ENCODE measurements at regions not wholly inside any gene's neighbourhood (a gene's known extent, or its start where the extent isn't known, plus 50 kb on each side); places are given as distances from the start of the nearest gene placed in this dataset.
A peak's percentile ranks its signal among the peaks of the same experiment; 100 is the strongest.
"Not testable (repeated sequence)": the region's sequence is repeated elsewhere in the genome, so short reads cannot be mapped to it uniquely, and the experiment has no call there.

- no peaks in the 10 kb centered on the region for H3K9me3 ChIP-seq
- H3K36me3 ChIP-seq, result no peaks in the 10 kb centered on the region
- no peak for TF ChIP-seq Cebpa-rat (IDR thresholded peaks at IDR 0.05)
Observed at GRCh38 chr3:152574461-152575079, 260.4 kb upstream of the P2RY1 start.

GRCh38 chr3:152578769-152579168, 256.2 kb upstream of the P2RY1 start:
- Histone ChIP-seq H3K4me2 (no peak overlapping the region), H3K27ac (no peak overlapping the region), H4K20me1 (no peaks in the 10 kb centered on the region), H3K9ac (no peak overlapping the region), H3K36me3 (no peaks in the 10 kb centered on the region), H3K27me3 (no peaks in the 10 kb centered on the region), H3K9me3 (no peaks in the 10 kb centered on the region), H3K4me3 (no peak overlapping the region), H3K4me1 (peaks cover 9% of the 10 kb centered on the region)
- TF ChIP-seq Cebpa-rat (IDR thresholded peaks at IDR 0.05), result no peak

More at GRCh38 chr3:152574461-152575079, 260.4 kb upstream of the P2RY1 start:
- Histone ChIP-seq H3K27me3 (no peaks in the 10 kb centered on the region), H4K20me1 (no peaks in the 10 kb centered on the region), H3K9ac (no peak overlapping the region), H3K4me1 (no peaks in the 10 kb centered on the region), H3K4me2 (no peak overlapping the region), H3K27ac (no peak overlapping the region), H3K4me3 (no peak overlapping the region)

- Histone ChIP-seq H3K36me3 (no peaks in the 10 kb centered on the region), H3K27ac (no peak overlapping the region), H4K20me1 (no peaks in the 10 kb centered on the region), H3K9me3 (no peaks in the 10 kb centered on the region), H3K27me3 (no peaks in the 10 kb centered on the region), H3K4me1 (peaks cover 9% of the 10 kb centered on the region), H3K4me2 (peak overlapping the region; percentile 3; the same call in 1 of the 2 replicates), H3K4me3 (no peak overlapping the region), H3K9ac (no peak overlapping the region)
- TF ChIP-seq Cebpa-rat (IDR thresholded peaks at IDR 0.05), result no peak
Observed at GRCh38 chr3:152581951-152582350, 253.0 kb upstream of the P2RY1 start.

- Histone ChIP-seq H4K20me1 (no peaks in the 10 kb centered on the region), H3K4me2 (no peak overlapping the region), H3K9ac (no peak overlapping the region), H3K4me1 (peaks cover 9% of the 10 kb centered on the region), H3K9me3 (no peaks in the 10 kb centered on the region), H3K27me3 (no peaks in the 10 kb centered on the region), H3K4me3 (no peak overlapping the region), H3K27ac (no peak overlapping the region), H3K36me3 (no peaks in the 10 kb centered on the region)
- TF ChIP-seq Cebpa-rat (IDR thresholded peaks at IDR 0.05), result no peak
Observed at GRCh38 chr3:152583963-152584362, 251.0 kb upstream of the P2RY1 start.

GRCh38 chr3:152586974-152587373, 248.0 kb upstream of the P2RY1 start:
- H3K4me2 ChIP-seq, result no peak overlapping the region
- no peak overlapping the region for H3K4me3 ChIP-seq
- TF ChIP-seq Cebpa-rat (IDR thresholded peaks at IDR 0.05), result no peak
- H3K27me3 ChIP-seq, result no peaks in the 10 kb centered on the region
- peaks cover 5% of the 10 kb centered on the region for H3K4me1 ChIP-seq
- H3K9ac ChIP-seq, result no peak overlapping the region
- H3K9me3 ChIP-seq, result no peaks in the 10 kb centered on the region
- no peaks in the 10 kb centered on the region for H3K36me3 ChIP-seq
- H3K27ac ChIP-seq, result no peak overlapping the region
- H4K20me1 ChIP-seq, result no peaks in the 10 kb centered on the region

- no peak overlapping the region for H3K4me2 ChIP-seq
- H3K4me3 ChIP-seq, result no peak overlapping the region
- H3K27me3 ChIP-seq, result no peaks in the 10 kb centered on the region
- no peaks in the 10 kb centered on the region for H3K4me1 ChIP-seq
- no peak for TF ChIP-seq Cebpa-rat (IDR thresholded peaks at IDR 0.05)
- H4K20me1 ChIP-seq, result no peaks in the 10 kb centered on the region
- no peak overlapping the region for H3K27ac ChIP-seq
- H3K9me3 ChIP-seq, result no peaks in the 10 kb centered on the region
- no peak overlapping the region for H3K9ac ChIP-seq
- no peaks in the 10 kb centered on the region for H3K36me3 ChIP-seq
Observed at GRCh38 chr3:152587861-152588260, 247.1 kb upstream of the P2RY1 start.

- TF ChIP-seq Cebpa-rat (IDR thresholded peaks at IDR 0.05), result no peak
- no peaks in the 10 kb centered on the region for H4K20me1 ChIP-seq
- H3K4me1 ChIP-seq, result no peaks in the 10 kb centered on the region
- no peaks in the 10 kb centered on the region for H3K9me3 ChIP-seq
- no peak overlapping the region for H3K4me2 ChIP-seq
- no peak overlapping the region for H3K27ac ChIP-seq
- no peaks in the 10 kb centered on the region for H3K27me3 ChIP-seq
- no peaks in the 10 kb centered on the region for H3K36me3 ChIP-seq
- no peak overlapping the region for H3K4me3 ChIP-seq
- H3K9ac ChIP-seq, result no peak overlapping the region
Observed at GRCh38 chr3:152589644-152590043, 245.3 kb upstream of the P2RY1 start.

- H3K36me3 ChIP-seq, result no peaks in the 10 kb centered on the region
- no peak overlapping the region for H3K4me3 ChIP-seq
- no peaks in the 10 kb centered on the region for H4K20me1 ChIP-seq
- peaks cover 7% of the 10 kb centered on the region for H3K4me1 ChIP-seq
- no peak overlapping the region for H3K9ac ChIP-seq
- TF ChIP-seq Cebpa-rat (IDR thresholded peaks at IDR 0.05), result no peak
- H3K27me3 ChIP-seq, result no peaks in the 10 kb centered on the region
- no peak overlapping the region for H3K27ac ChIP-seq
- no peak overlapping the region for H3K4me2 ChIP-seq
- no peaks in the 10 kb centered on the region for H3K9me3 ChIP-seq
Observed at GRCh38 chr3:152591515-152591914, 243.4 kb upstream of the P2RY1 start.

GRCh38 chr3:152593242-152593641, 241.7 kb upstream of the P2RY1 start:
- Histone ChIP-seq H3K4me2 (no peak overlapping the region), H3K4me1 (peaks cover 12% of the 10 kb centered on the region), H3K36me3 (no peaks in the 10 kb centered on the region), H4K20me1 (no peaks in the 10 kb centered on the region), H3K4me3 (no peak overlapping the region), H3K27me3 (no peaks in the 10 kb centered on the region), H3K9ac (no peak overlapping the region), H3K27ac (no peak overlapping the region), H3K9me3 (no peaks in the 10 kb centered on the region)
- TF ChIP-seq Cebpa-rat (IDR thresholded peaks at IDR 0.05), result no peak

GRCh38 chr3:152595975-152596821, 238.7 kb upstream of the P2RY1 start:
- Histone ChIP-seq H3K9ac (no peak overlapping the region), H4K20me1 (no peaks in the 10 kb centered on the region), H3K4me3 (no peak overlapping the region), H3K36me3 (no peaks in the 10 kb centered on the region), H3K9me3 (no peaks in the 10 kb centered on the region), H3K4me1 (peaks cover 12% of the 10 kb centered on the region), H3K27ac (peak overlapping the region; percentile 44; the same call in 1 of the 2 replicates), H3K4me2 (peak overlapping the region; percentile 65), H3K27me3 (no peaks in the 10 kb centered on the region)
- TF ChIP-seq Cebpa-rat (IDR thresholded peaks at IDR 0.05), result no peak

GRCh38 chr3:152596832-152597231, 238.1 kb upstream of the P2RY1 start:
- H3K4me2 ChIP-seq, result peak overlapping the region; percentile 65
- H3K4me1 ChIP-seq, result peaks cover 12% of the 10 kb centered on the region
- not testable (repeated sequence) for H3K36me3 ChIP-seq, H3K27ac ChIP-seq, H3K9me3 ChIP-seq, H4K20me1 ChIP-seq, H3K27me3 ChIP-seq, H3K4me3 ChIP-seq, H3K9ac ChIP-seq

Data from BLaER1 (cell line).